ENCODE measurements at regions not wholly inside any gene's neighbourhood (a gene's known extent, or its start where the extent isn't known, plus 50 kb on each side); places are given as distances from the start of the nearest gene placed in this dataset.

DNA sequence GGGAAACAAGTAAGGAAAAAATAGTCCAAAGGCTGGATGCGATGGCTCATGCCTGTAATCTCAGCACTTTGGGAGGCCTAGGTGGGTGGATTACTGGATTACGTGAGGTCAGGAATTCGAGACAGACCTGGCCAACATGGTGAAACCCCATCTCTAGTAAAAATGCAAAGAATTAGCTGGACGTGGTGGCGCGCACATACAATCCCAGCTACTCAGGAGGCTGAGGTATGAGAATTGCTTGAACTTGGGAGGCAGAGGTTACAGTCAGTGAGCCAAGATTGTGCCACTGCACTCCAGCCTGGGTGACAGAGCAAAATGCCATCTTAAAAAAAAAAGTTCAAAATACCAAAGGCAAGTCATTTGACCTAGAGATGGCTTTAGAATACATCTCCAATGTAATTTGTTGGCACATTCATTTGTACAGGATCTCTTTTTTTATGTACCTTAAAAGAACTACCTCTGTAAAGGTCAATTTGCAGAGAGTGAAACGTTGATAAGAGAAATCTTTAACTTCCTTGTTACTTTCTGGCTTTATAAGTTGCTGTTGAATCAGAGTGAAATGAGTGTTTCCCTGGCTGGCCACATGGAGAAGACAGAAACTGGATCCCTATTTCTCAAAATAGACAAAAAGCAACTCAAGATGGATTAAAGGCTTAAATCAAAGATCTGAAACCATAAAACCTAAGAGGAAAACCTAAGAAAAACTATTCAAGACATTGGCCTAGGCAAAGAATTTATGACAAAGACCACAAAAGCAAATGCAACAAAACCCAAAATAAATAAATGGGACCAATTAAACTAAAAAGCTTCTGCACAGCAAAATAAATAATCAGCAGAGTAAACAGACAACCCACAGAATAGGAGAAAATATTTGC is 260.7 kb downstream of the KLF6 start:
- TF ChIP-seq, protein P1, sequence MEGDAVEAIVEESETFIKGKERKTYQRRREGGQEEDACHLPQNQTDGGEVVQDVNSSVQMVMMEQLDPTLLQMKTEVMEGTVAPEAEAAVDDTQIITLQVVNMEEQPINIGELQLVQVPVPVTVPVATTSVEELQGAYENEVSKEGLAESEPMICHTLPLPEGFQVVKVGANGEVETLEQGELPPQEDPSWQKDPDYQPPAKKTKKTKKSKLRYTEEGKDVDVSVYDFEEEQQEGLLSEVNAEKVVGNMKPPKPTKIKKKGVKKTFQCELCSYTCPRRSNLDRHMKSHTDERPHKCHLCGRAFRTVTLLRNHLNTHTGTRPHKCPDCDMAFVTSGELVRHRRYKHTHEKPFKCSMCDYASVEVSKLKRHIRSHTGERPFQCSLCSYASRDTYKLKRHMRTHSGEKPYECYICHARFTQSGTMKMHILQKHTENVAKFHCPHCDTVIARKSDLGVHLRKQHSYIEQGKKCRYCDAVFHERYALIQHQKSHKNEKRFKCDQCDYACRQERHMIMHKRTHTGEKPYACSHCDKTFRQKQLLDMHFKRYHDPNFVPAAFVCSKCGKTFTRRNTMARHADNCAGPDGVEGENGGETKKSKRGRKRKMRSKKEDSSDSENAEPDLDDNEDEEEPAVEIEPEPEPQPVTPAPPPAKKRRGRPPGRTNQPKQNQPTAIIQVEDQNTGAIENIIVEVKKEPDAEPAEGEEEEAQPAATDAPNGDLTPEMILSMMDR (IDR thresholded peaks at IDR 0.05): no peak
- no peak for TF ChIP-seq ZFX (IDR thresholded peaks at IDR 0.05; ENCODE audit: borderline replicate concordance)

Measured in 22Rv1 (cell line).